ACC112 (cell line): ENCODE measurements at regions not wholly inside any gene's neighbourhood (a gene's known extent, or its start where the extent isn't known, plus 50 kb on each side); places are given as distances from the start of the nearest gene placed in this dataset.

ENCODE experiments used
- H2AFZ ChIP-seq: fragments of 200-600 bp; sonication (generic); one replicate; pipeline ENCODE4 v1.6.0; 2017; ENCODE audit warnings: antibody characterized with exemption, low read length; ENCODE audit not compliant: unreplicated experiment
- H3K27ac ChIP-seq: fragments of 200-600 bp; sonication (generic); 2 replicates; pipeline ENCODE4 v1.5.1; 2014; ENCODE audit warnings: low read depth, mild to moderate bottlenecking, antibody characterized with exemption, low read length, moderate library complexity
- H3K27me3 ChIP-seq: fragments of 200-600 bp; sonication (generic); 2 replicates; pipeline ENCODE4 v1.6.1; 2014; ENCODE audit warnings: mild to moderate bottlenecking, antibody characterized with exemption, low read length, moderate library complexity, mixed read lengths; ENCODE audit not compliant: insufficient read depth
- H3K36me3 ChIP-seq: fragments of 200-600 bp; sonication (generic); 2 replicates; pipeline ENCODE4 v1.6.1; 2016; ENCODE audit warnings: mild to moderate bottlenecking, antibody characterized with exemption, low read length, moderate library complexity, mixed read lengths; ENCODE audit not compliant: insufficient read depth
- H3K4me1 ChIP-seq: fragments of 200-600 bp; sonication (generic); one replicate; pipeline ENCODE4 v1.6.1; 2016; ENCODE audit warnings: low read length, mixed read lengths; ENCODE audit not compliant: insufficient read depth, unreplicated experiment, control insufficient read depth
- H3K4me3 ChIP-seq: fragments of 200-600 bp; sonication (generic); 2 replicates; pipeline ENCODE4 v1.5.1; 2014; ENCODE audit warnings: mild to moderate bottlenecking, low read depth, low read length
- H3K79me2 ChIP-seq: fragments of 200-600 bp; sonication (generic); one replicate; pipeline ENCODE4 v1.6.0; 2016; ENCODE audit warnings: low read length; ENCODE audit not compliant: control insufficient read depth, unreplicated experiment, insufficient read depth

DNA sequence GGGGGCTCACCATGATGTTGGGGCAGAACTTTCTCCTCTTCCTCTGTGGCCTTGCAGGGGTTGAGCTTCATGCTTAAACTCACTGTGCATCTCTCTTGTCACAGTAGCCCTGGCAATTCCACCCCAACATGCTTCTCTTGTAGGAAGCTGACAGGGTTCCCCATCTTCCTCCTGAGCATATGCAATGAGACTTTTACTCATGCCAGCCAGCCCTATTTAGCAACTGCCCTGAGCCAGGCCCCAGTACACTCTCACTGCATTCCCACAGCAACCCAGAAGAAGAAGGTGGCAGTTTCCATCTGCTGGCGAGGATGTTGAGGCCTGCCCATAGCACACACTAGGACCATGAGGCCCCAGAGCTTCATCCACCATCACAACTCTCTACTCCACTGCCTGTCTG lies 72.2 kb upstream of the TEX51 start:
- Histone ChIP-seq H2AFZ (no peak overlapping the region), H3K27ac (no peak overlapping the region), H3K4me3 (no peak overlapping the region), H3K79me2 (no peaks in the 10 kb centered on the region), H3K36me3 (no peaks in the 10 kb centered on the region), H3K4me1 (no peaks in the 10 kb centered on the region), H3K27me3 (peaks cover 25% of the 10 kb centered on the region)

DNA sequence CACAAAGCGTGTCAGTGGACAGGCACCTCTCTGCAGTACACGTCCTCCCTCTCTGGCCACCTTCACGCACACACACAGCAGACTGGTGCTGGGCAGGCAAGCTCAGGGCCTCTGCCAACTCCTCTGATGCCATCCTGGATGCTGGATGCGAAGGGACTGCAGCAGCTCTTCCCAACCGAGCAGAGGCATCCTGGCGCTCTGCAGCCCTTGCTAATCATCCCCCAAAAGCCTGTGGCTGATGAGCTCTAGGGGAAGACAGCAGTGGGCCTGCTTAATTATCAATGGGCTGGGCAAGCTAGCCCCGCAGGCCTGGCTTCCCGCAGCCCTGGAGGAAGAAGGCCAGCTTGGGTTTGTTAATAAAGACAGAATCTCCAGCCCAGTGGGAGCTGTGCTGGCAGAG lies 71.3 kb upstream of the TEX51 start:
- H3K36me3 ChIP-seq = no peaks in the 10 kb centered on the region
- H2AFZ ChIP-seq = no peak overlapping the region
- no peak overlapping the region for H3K27ac ChIP-seq
- no peaks in the 10 kb centered on the region for H3K79me2 ChIP-seq
- peaks cover 19% of the 10 kb centered on the region for H3K27me3 ChIP-seq
- H3K4me3 ChIP-seq = no peak overlapping the region
- no peaks in the 10 kb centered on the region for H3K4me1 ChIP-seq

DNA sequence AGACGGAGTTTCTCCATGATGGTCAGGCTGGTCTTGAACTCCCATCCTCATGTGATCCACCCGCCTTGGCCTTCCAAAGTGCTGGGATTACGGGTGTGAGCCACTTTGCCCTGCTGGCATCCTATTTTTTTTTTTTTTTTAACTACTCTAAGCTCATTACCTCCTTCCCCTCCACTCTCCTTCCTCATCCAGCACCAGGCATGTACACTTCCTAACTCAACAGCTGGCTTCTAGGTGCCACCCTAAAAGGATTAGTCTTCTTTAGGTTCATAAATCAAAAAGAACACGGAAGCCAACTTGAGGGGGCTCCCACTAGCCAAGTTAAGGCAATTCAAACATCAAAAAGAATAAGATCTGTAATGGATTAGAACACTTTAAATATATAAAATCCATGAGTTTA lies 70.6 kb upstream of the TEX51 start:
- Histone ChIP-seq H3K27ac (no peak overlapping the region), H3K79me2 (no peaks in the 10 kb centered on the region), H2AFZ (no peak overlapping the region), H3K27me3 (peaks cover 19% of the 10 kb centered on the region), H3K4me1 (no peaks in the 10 kb centered on the region), H3K36me3 (no peaks in the 10 kb centered on the region), H3K4me3 (no peak overlapping the region)

DNA sequence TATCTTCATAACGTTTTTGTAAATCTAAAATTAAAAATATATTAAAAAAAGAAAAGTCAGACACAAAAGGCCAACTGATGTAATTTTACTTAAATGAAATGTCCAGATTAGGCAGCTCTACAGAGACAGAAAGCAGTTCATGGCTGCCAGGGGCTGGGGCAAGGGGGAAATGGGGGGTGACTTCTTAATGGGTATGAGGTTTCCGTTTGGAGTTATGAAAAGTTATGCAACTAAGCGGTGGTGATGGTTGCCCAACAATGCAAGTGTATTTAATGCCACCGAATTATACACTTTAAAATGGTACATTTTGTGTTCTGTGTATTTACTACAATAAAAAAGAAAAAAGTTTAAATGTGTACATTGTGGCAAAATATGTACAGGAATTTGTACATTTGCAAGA lies 70.2 kb upstream of the TEX51 start:
- H2AFZ ChIP-seq = no peak overlapping the region
- no peaks in the 10 kb centered on the region for H3K79me2 ChIP-seq
- H3K4me1 ChIP-seq = no peaks in the 10 kb centered on the region
- H3K36me3 ChIP-seq = no peaks in the 10 kb centered on the region
- no peak overlapping the region for H3K4me3 ChIP-seq
- no peak overlapping the region for H3K27ac ChIP-seq
- peaks cover 19% of the 10 kb centered on the region for H3K27me3 ChIP-seq

DNA sequence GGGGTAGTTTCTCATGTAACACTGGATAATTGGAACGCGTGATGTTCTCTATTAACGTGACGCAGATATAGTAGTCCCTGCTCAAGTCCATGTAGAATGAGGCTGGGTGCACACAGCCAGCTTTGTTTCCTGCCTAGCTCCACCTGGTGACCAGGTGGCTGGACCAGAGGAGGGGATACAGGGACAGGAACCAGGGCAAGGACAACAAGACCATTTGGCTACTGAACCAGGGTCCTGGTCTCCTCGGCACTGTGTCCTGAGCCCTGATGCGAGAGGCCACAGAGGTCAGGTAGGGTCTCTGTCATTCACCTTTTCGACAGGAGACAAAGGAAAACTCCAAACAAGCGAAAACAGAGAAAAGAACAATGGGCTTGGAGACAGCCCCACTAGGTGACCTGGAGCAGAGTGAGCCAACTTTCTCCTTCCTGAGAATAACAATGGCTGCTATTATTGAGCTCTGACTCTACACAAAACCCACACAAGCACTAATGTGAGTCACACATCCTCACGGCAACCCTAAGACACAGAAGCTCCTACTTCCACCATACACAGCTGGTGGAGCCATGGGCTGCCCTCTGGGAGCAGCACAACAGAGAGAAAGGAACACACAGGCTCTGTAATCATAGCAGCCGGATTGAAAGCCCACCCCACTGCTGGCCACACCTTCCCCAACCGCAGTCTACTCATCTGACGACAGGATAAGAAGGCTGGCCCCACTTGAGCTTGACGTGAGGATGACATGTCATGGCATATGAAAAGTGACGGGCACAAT lies 67.3 kb upstream of the TEX51 start:
- Histone ChIP-seq H3K4me1 (no peaks in the 10 kb centered on the region), H3K27ac (no peak overlapping the region), H3K27me3 (peaks cover 19% of the 10 kb centered on the region), H3K4me3 (no peak overlapping the region), H3K79me2 (no peaks in the 10 kb centered on the region), H3K36me3 (no peaks in the 10 kb centered on the region), H2AFZ (no peak overlapping the region)

DNA sequence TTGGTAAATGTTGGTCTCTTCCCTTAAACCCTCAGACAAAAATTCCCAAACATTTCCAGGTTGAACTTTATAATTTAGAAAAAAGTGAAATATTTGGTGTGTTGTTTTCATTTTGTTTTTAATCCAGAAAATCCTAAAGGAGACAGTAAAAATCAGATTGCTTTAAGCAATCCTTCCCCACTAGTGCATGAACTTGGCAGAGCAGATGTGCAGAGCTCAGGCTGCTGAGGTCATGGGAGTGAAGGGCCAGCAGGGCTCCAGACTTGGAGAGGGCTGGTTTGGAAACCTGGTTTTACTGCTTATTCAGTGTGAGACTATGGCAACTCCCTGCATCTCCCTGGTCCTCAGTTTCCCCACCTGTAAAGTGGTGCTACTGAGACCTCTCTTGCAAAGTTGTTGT lies 66.7 kb upstream of the TEX51 start:
- Histone ChIP-seq H3K27ac (no peak overlapping the region), H2AFZ (no peak overlapping the region), H3K27me3 (peaks cover 19% of the 10 kb centered on the region), H3K4me1 (no peaks in the 10 kb centered on the region), H3K79me2 (no peaks in the 10 kb centered on the region), H3K36me3 (no peaks in the 10 kb centered on the region), H3K4me3 (no peak overlapping the region)

DNA sequence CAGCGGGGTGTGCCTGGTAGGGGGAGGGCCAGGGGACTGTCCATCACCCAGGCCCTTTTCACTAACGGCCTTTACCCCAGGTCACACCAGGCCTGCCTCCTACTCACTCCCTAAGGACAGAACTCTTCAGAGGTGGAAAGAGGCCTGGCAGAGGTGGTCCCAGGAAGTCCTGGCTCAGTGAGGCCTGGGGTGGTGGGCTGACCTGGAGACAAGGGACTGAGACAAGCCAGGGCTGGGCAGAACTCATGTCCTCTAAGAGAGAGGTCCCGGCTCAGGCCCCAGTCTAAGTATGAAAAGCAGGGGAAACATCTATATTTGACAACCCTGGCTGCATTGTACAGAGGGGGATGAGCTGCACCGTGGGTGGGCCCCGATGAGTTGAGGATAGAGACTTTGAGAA lies 65.9 kb upstream of the TEX51 start:
- Histone ChIP-seq H3K79me2 (no peaks in the 10 kb centered on the region), H3K27me3 (peaks cover 13% of the 10 kb centered on the region), H3K4me1 (no peaks in the 10 kb centered on the region), H3K4me3 (no peak overlapping the region), H3K27ac (no peak overlapping the region), H2AFZ (no peak overlapping the region), H3K36me3 (no peaks in the 10 kb centered on the region)

DNA sequence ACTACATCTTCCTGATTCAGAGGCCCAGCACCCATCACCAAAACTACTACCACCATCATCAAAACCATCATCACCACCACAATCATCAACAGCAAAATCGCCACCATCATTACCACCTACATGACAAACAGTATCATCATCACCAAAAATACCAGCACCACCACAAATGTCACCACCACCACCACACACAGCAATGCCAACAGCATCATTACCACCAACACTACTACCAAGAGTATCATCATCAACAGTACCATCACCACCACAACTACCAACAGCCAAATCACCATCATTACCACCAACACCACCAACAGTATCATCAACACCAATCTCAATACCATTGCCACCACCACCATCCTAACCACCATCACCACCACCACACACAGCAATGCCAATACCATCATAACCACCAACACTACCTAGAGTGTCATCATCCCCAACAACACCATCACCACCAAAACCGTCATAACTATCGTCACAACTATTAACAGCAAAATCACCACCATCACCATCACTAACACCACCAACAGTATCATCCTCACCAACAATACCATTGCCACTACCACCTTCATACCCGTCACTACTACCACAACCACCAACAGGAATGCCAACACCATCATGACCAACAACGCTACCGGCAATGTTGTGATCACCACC lies 64.6 kb upstream of the TEX51 start:
- Histone ChIP-seq H3K4me1 (no peaks in the 10 kb centered on the region), H3K4me3 (no peak overlapping the region), H3K79me2 (no peaks in the 10 kb centered on the region), H3K27me3 (0 out of 2 replicates have a peak, but pooled peaks cover 5% of the 10 kb centered on the region), H3K36me3 (no peaks in the 10 kb centered on the region), H2AFZ (no peak overlapping the region), H3K27ac (no peak overlapping the region)

DNA sequence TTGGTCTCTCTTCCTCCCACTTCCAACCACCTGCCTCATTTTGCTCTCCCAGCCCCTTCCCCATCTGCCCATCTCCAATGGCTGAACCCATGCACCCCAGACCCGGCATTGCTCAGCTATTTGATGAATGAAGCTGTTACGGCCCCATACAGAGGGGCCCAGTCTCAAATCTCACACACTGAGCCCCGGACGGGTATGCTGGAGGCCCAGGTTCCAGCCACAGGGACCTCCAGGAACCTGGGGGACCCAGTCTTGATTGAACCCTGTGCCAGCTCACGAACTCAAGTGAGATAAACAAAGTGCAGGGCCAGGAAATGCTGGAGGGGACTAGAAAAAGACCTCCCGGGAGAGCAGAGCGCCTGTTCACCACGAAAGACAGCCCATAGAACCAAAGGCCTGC lies 63.4 kb upstream of the TEX51 start:
- no peaks in the 10 kb centered on the region for H3K36me3 ChIP-seq
- H3K79me2 ChIP-seq = no peaks in the 10 kb centered on the region
- H3K4me3 ChIP-seq = no peak overlapping the region

DNA sequence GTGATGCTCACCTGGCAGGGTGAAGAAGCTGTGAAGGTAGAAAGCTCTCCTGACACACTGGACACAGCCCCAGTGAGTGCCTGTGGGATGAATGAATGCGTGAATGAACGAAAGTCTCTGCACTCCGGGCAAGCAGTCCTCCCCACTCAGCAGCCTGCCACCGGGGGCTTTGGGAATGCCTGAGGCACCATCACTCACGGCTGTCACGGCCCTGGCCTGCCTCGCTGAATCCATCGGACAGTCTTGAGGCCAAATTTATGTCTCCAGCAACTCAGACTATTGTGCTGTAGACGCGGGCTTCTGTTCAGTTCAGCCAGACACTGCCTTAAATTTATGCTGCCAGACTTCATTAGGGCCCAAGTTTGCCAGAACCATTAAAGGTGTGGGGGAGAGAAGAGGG lies 62.9 kb upstream of the TEX51 start:
- no peaks in the 10 kb centered on the region for H3K36me3 ChIP-seq
- H3K27ac ChIP-seq = no peak overlapping the region
- no peak overlapping the region for H3K4me3 ChIP-seq
- no peak overlapping the region for H2AFZ ChIP-seq
- H3K79me2 ChIP-seq = no peaks in the 10 kb centered on the region
- no peaks in the 10 kb centered on the region for H3K4me1 ChIP-seq
- H3K27me3 ChIP-seq = no peaks in the 10 kb centered on the region

More for the DNA sequence above, 63.4 kb upstream of the TEX51 start:
- no peaks in the 10 kb centered on the region for H3K27me3 ChIP-seq
- no peaks in the 10 kb centered on the region for H3K4me1 ChIP-seq
- H2AFZ ChIP-seq = no peak overlapping the region
- H3K27ac ChIP-seq = no peak overlapping the region
